IgD-negative memory B cell (primary cell): ENCODE measurements at regions not wholly inside any gene's neighbourhood (a gene's known extent, or its start where the extent isn't known, plus 50 kb on each side); places are given as distances from the start of the nearest gene placed in this dataset.

ENCODE experiments used
- H3K27ac Mint-ChIP-seq, 3 donors: one replicate each; pipeline ENCODE4 v1.8.0; 2020 to 2022; ENCODE audit warnings: mild to moderate bottlenecking in 3 of 3, mixed read lengths in 3 of 3, moderate library complexity in 1 of 3
- H3K27me3 Mint-ChIP-seq: one replicate; pipeline ENCODE4 v1.8.0; 2021; ENCODE audit warnings: mixed read lengths
- H3K36me3 Mint-ChIP-seq: one replicate; pipeline ENCODE4 v1.8.0; 2020; ENCODE audit warnings: mild to moderate bottlenecking, mixed read lengths
- H3K4me1 Mint-ChIP-seq, 3 donors: one replicate each; pipeline ENCODE4 v1.8.0; 2020 to 2022; ENCODE audit warnings: mixed read lengths in 3 of 3, mild to moderate bottlenecking in 1 of 3
- H3K4me3 Mint-ChIP-seq, 4 donors: one replicate each; pipeline ENCODE4 v1.8.0; 2020 to 2022; ENCODE audit warnings: mild to moderate bottlenecking in 4 of 4, mixed read lengths in 4 of 4, moderate library complexity in 3 of 4
- H3K9me3 Mint-ChIP-seq, 3 donors: one replicate each; pipeline ENCODE4 v1.8.0; 2020 to 2021; ENCODE audit warnings: mixed read lengths in 3 of 3, mild to moderate bottlenecking in 1 of 3

DNA sequence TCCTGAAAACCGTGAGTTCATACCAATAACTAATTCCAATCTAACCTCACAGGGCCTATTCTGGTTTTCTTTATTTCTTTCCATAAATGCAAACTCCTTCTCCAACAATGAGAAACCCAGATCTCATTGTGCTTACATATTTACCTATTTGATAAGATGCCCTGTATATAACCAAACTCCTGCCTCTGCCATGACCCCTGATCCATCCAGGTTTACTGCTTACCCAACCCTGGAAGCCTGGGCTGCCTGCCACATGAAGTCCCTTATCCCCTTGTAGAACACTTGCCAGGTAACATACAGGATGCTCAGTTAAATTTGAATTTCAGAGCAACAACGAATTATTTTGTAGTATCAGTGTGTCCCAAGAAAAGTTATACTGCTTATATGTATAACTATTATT lies 766.1 kb downstream of the LTN1 start:
- Mint-ChIP-seq H3K9me3 (peaks cover 0 to 2% (median 0%) of the 10 kb centered on the region in 3 donors), H3K4me1 (peaks cover 0 to 2% (median 0%) of the 10 kb centered on the region in 3 donors), H3K27me3 (no peaks in the 10 kb centered on the region), H3K27ac (no peak overlapping the region), H3K4me3 (no peak overlapping the region), H3K36me3 (no peaks in the 10 kb centered on the region)

DNA sequence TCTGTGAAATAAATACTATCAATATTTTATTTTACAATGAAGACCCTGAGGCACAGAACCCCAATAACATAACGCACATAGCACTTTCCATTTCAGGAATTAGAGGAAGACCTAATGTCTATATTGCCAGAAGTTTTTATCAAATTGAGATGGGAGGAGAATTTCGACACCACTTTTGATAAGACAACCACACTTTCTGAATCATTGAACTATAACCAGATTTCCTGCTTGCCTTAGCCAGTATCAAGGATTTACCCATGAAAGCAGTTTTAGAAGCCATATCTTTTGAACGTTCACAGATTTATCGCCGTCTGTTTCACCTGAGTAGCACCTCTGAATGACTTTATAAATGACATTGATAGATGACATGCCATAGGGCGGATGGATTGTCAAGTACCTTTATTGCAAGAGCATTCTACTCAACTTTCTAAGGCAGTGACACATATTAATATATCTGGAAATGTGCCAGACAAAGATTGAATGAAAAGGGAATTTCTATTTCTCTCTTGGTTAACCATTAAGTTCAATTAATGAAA lies 768.4 kb downstream of the LTN1 start:
- H3K27ac Mint-ChIP-seq, result no peak overlapping the region
- H3K27me3 Mint-ChIP-seq, result no peaks in the 10 kb centered on the region
- no peak overlapping the region for H3K4me3 Mint-ChIP-seq
- H3K9me3 Mint-ChIP-seq, result peaks cover 0 to 4% (median 0%) of the 10 kb centered on the region in 3 donors
- no peaks in the 10 kb centered on the region for H3K36me3 Mint-ChIP-seq
- peaks cover 0 to 2% (median 0%) of the 10 kb centered on the region in 3 donors for H3K4me1 Mint-ChIP-seq

DNA sequence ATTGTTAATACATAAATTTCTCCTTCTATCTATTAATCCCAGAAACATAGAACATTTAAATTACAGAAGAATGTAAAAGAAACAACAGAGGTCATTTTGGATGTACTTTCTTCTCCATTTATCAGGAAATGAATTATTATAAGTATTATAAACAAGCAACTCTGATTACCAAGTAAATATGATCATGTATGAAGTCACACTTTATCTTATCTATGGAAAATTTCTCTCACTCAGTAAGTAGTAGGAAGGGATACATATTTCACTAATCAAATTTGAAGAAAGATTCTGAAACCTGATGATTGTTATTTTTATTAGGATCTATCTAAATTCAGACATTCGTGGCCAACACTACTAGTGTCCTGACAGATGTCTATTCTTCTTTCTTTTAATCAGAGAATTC lies 770.7 kb downstream of the LTN1 start:
- no peak overlapping the region for H3K4me3 Mint-ChIP-seq
- peaks cover 0 to 7% (median 0%) of the 10 kb centered on the region in 3 donors for H3K9me3 Mint-ChIP-seq
- H3K27me3 Mint-ChIP-seq, result no peaks in the 10 kb centered on the region
- H3K27ac Mint-ChIP-seq, result no peak overlapping the region
- no peaks in the 10 kb centered on the region for H3K36me3 Mint-ChIP-seq
- H3K4me1 Mint-ChIP-seq, result no peaks in the 10 kb centered on the region

DNA sequence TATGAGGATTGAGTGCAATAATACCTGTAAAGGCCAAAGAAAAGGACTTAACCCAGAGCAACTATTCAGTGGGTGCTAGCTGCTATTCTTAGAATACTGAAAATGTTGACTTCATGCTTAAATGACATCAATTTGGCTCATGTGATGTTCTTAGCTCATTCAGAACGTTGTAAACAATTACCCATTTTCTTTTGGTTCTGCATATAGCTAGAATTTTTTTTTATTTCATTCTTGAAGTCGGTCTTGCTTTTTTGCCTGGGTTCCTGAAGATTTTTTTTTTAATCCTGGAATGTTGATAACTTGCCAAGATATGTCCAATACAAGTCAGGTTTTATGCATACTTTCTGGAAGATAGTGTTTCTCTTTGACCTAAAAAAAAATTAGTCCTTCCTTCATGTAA lies 772.0 kb downstream of the LTN1 start:
- Mint-ChIP-seq H3K36me3 (no peaks in the 10 kb centered on the region), H3K4me3 (no peak overlapping the region), H3K27me3 (no peaks in the 10 kb centered on the region), H3K4me1 (no peaks in the 10 kb centered on the region), H3K9me3 (peaks cover 0 to 7% (median 0%) of the 10 kb centered on the region in 3 donors), H3K27ac (no peak overlapping the region)

DNA sequence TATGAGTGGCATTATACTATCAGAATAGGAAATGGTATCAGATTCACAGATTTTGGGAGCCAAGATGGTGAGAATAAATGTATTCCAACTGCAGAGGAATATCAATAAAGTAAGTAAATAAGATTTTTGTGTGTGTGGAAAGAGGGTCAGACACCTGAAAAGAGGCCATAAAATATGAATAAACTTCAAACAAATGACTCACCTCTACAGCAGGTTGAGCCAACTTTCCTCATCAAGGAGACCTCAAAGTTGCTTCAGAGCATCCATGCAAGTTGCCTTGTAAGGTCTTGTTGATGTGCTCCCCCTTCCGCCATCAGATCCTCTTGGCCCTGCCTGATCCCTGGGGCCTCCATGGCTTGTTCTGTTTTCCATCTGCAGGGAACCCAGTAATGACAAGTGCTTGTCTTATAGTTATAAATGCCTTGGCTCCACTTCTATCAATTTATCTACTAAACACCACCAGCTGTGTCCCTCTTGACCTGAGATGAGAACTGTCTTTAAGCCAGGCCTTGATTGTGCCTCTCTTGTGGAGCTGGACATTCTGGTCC lies 775.6 kb downstream of the LTN1 start:
- no peak overlapping the region for H3K4me3 Mint-ChIP-seq
- no peak overlapping the region for H3K27ac Mint-ChIP-seq
- H3K4me1 Mint-ChIP-seq, result no peaks in the 10 kb centered on the region
- peaks cover 0 to 5% (median 0%) of the 10 kb centered on the region in 3 donors for H3K9me3 Mint-ChIP-seq
- H3K27me3 Mint-ChIP-seq, result peaks cover 2% of the 10 kb centered on the region
- H3K36me3 Mint-ChIP-seq, result no peaks in the 10 kb centered on the region

DNA sequence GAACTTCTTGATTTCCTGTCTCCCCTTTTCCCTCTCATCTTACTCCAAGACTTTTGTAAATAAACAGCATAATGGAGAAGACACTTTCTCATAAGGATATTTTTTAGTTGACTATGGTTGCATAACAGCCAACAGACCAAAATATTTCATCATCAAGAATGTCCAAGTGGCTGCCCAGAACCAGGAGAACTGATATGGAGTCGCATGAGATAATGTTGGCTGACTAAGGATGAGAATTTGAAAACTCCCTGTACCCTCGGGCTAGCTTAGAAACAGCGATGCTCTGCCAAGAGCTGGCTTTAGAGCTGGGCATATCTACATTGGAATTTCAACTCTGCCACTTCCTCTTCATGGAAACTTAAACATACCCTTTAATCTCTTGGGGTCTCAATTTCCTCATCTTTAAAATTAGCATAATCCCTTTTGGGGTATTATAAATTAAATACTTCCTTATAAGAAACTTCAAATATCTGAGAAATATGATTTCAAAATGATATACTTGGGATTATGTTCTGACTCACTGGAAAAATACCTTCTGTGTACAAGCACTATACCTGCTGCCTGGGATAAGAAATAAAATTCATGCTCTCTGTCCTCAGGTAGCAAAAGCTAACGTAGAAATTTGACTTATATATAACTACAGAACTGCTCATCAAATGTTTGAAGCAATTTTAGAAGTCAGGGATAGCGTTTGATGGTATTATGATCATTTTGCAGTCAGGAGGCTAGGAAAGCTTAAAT lies 777.3 kb downstream of the LTN1 start:
- Mint-ChIP-seq H3K9me3 (peaks cover 0 to 3% (median 0%) of the 10 kb centered on the region in 3 donors), H3K27ac (no peak overlapping the region), H3K4me1 (no peaks in the 10 kb centered on the region)

DNA sequence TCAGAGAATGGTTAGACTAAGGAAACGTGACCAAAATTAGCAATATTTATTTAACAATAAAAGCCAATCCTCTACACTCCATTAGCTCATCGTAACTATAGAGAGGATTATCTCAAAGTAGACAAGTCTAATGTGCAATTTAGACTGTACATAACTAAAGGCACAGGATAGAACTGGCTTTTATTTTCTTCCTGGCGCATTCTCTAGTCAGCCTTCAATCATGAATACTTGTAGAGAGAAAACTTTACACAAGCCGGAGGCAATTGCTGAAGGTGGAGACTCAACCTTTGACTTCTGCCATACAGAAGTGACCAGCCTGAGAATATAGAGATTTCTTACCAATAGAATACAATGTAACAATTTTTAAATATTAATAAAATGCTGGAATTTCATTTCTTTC lies 777.9 kb downstream of the LTN1 start:
- peaks cover 2% of the 10 kb centered on the region for H3K27me3 Mint-ChIP-seq
- no peak overlapping the region for H3K4me3 Mint-ChIP-seq
- H3K27ac Mint-ChIP-seq, result no peak overlapping the region
- peaks cover 0 to 3% (median 0%) of the 10 kb centered on the region in 3 donors for H3K9me3 Mint-ChIP-seq
- no peaks in the 10 kb centered on the region for H3K36me3 Mint-ChIP-seq
- no peaks in the 10 kb centered on the region for H3K4me1 Mint-ChIP-seq

More for the DNA sequence above, 777.3 kb downstream of the LTN1 start:
- peaks cover 2% of the 10 kb centered on the region for H3K27me3 Mint-ChIP-seq
- no peaks in the 10 kb centered on the region for H3K36me3 Mint-ChIP-seq
- no peak overlapping the region for H3K4me3 Mint-ChIP-seq

DNA sequence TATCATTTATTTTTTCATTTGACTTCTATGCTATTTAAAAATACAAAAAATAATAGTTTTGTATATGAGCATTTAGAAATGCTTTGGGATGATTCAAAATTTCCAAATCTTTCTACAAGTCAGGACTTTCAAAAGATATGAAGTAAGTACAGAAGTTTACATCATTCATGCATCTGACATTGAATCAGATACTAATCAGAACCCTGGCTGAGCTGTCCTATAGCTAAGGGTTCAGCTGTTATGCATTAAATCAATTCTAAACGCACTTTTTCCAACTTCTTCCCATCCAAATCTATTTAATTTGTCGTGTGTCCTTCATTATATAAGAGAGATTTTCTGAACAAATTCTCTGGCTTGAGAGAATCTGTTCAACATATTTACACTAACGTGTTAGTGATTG lies 779.4 kb downstream of the LTN1 start:
- Mint-ChIP-seq H3K4me3 (no peak overlapping the region), H3K36me3 (no peaks in the 10 kb centered on the region), H3K27me3 (peaks cover 2% of the 10 kb centered on the region), H3K27ac (no peak overlapping the region), H3K9me3 (peaks cover 0 to 3% (median 0%) of the 10 kb centered on the region in 3 donors), H3K4me1 (no peaks in the 10 kb centered on the region)

DNA sequence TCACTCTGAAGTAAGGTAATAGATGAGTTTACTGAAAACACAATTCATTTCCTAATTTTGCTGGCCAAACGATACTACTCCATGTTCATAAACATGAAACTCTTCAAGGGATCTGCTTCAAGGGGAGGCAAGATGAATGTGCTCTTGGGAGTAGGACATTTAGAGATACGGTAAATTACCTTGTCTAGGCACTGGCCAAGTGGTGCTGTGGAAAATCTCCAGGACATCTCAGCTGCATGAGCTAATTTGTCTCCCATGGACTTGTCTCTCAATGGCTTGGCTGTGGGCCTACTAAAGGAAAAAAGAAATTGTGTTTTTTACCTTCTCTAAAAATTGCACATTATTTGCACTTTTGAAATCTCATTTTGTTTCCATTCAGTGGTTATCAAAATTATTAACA lies 780.6 kb downstream of the LTN1 start:
- Mint-ChIP-seq H3K4me3 (no peak overlapping the region), H3K27ac (no peak overlapping the region), H3K36me3 (no peaks in the 10 kb centered on the region), H3K4me1 (no peaks in the 10 kb centered on the region), H3K9me3 (peaks cover 0 to under 1% (median 0%) of the 10 kb centered on the region in 3 donors), H3K27me3 (peaks cover 2% of the 10 kb centered on the region)

DNA sequence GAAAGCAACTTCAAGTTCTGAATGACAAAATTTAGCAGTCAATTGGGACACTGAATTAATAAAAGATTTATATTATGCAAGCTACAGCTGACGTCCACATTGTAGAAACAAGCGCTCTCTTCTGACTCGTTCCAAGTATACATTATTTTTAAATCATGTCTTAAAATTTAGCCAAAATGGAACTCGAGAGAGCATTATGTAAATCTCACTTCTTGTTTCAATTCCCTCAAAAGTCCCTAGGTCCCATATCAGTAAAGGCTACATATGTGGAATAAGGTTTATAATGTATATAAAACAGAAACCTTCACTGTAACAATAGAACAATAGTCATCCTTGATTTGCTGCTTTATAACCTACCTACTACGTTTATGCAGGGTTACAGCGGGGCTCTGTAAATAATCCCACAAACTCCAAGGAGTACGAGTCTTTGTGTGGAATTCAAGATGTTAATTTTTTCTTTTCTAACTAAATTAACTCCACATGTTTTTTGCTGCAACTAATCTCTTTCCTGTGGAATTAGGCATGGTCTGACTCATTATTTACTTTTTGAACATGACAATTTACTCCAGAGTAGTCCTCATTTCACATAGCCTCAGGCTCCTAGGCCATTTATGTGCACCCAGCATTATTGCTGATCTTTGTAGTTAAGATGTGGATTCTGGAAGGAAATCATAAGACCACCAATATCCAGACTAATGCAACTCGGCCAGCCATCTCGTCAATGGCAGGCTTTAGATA lies 785.1 kb downstream of the LTN1 start:
- Mint-ChIP-seq H3K4me1 (no peaks in the 10 kb centered on the region), H3K27ac (no peak overlapping the region), H3K9me3 (peaks cover 0 to 3% (median 2%) of the 10 kb centered on the region in 3 donors), H3K27me3 (no peaks in the 10 kb centered on the region), H3K4me3 (no peak overlapping the region), H3K36me3 (no peaks in the 10 kb centered on the region)

DNA sequence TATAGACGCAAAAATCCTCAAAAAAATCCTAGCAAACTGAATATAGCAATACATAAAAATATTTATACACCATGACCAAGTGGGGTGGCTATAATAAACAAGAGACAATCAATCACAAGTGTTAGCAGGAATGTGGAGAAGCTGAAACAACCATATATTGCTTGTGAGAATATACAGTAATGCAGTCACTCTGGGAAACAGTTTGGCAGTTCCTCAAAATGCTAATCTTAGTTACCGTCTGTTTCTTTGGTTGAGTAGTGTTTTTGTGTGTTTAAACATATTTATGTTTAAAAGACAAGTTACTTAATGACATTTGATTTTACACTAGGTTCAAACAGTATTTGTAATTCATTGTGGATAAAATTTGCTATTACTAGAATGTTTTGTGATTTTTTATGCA lies 792.0 kb downstream of the LTN1 start:
- peaks cover under 1 to 5% (median 2%) of the 10 kb centered on the region in 3 donors for H3K9me3 Mint-ChIP-seq
- no peaks in the 10 kb centered on the region for H3K27me3 Mint-ChIP-seq
- no peaks in the 10 kb centered on the region for H3K36me3 Mint-ChIP-seq
- H3K4me3 Mint-ChIP-seq, result no peak overlapping the region
- no peak overlapping the region for H3K27ac Mint-ChIP-seq
- H3K4me1 Mint-ChIP-seq, result no peaks in the 10 kb centered on the region

DNA sequence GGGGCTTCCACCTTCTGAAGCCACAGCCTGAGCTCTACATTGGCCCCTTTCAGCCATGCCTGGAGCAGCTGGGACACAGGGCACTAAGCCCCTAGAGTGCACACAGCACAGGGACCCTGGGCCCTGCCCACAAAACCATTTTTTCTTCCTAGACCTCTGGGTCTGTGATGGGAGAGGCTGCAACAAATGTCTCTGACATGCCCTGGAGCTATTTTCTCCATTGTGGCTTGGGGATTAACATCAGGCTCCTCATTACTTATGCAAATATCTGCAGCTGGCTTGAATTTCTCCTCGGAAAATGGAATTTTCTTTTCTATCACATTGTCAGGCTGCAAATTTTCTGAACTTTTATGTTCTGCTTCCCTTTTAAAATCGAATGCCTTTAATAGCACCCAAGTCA lies 795.7 kb downstream of the LTN1 start:
- peaks cover 2 to 13% (median 5%) of the 10 kb centered on the region in 3 donors for H3K9me3 Mint-ChIP-seq
- no peaks in the 10 kb centered on the region for H3K27me3 Mint-ChIP-seq
- H3K27ac Mint-ChIP-seq, result no peak overlapping the region
- H3K36me3 Mint-ChIP-seq, result no peaks in the 10 kb centered on the region
- H3K4me1 Mint-ChIP-seq, result no peaks in the 10 kb centered on the region
- H3K4me3 Mint-ChIP-seq, result no peak overlapping the region

DNA sequence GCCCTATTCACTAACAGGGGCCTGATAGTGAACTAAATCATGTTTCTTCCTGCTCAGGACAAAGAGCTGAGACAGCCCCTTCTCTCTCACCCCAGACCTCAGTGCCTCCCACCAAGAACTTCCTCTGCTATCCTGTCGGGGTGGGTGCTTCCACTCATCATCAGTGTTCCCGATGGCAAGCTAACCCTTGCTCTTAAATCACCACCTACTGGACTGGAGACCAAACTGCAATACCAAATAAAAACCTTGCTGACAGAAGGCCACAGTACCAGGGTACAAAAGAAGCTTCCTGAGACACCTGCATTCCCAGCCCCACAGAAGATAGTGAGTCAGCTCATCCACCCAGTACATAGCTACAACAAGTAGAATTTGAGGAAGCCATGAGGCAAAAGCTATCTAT lies 799.5 kb downstream of the LTN1 start:
- no peak overlapping the region for H3K4me3 Mint-ChIP-seq
- peaks cover 1% of the 10 kb centered on the region for H3K27me3 Mint-ChIP-seq
- no peak overlapping the region for H3K27ac Mint-ChIP-seq
- peaks cover 2 to 13% (median 5%) of the 10 kb centered on the region in 3 donors for H3K9me3 Mint-ChIP-seq
- H3K4me1 Mint-ChIP-seq, result no peaks in the 10 kb centered on the region
- no peaks in the 10 kb centered on the region for H3K36me3 Mint-ChIP-seq

DNA sequence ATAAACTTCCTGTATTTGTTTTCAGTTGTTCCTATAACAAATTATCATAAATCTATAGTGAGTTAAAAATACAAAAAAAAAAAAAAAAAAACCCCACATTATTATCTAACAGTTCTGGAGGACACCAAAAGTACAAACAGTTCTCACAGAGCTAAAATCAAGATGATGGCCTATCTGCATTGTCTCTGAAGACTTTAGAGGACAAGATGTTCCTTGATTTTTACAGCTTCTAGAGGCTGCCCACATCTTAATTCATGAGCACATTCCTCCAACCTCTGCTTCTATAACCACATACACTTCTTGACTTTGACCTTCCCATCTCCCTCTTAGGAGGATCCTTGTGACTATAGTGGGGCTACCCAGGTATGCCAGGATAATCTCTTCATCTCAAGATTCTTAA lies 806.1 kb downstream of the LTN1 start:
- Mint-ChIP-seq H3K4me1 (no peaks in the 10 kb centered on the region), H3K36me3 (no peaks in the 10 kb centered on the region), H3K27me3 (peaks cover 1% of the 10 kb centered on the region), H3K27ac (no peak overlapping the region), H3K4me3 (no peak overlapping the region), H3K9me3 (peaks cover 3 to 9% (median 4%) of the 10 kb centered on the region in 3 donors)

DNA sequence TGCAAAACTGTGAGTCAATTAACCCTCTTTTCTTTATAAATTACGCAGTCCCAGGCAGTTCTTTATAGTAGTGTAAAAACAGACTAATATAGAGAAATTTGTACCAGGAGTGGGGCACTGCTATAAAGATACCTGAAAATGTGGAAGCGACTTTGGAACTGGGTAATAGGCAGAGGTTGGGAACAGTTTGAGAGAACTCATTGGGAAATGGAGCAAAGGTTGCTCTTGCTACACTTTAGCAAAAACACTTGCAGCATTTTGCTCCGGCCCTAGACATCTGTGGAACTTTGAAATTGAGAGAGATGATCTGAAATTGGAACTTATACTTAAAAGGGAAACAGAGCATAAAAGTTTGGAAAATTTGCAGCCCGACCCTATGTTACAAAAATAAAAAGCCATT lies 810.9 kb downstream of the LTN1 start:
- Mint-ChIP-seq H3K9me3 (peaks cover 5 to 15% (median 6%) of the 10 kb centered on the region in 3 donors), H3K27ac (no peak overlapping the region), H3K27me3 (no peaks in the 10 kb centered on the region), H3K4me3 (no peak overlapping the region), H3K4me1 (no peaks in the 10 kb centered on the region), H3K36me3 (peaks cover 1% of the 10 kb centered on the region)
